OCI-LY7 (cell line): ENCODE measurements at regions not wholly inside any gene's neighbourhood (a gene's known extent, or its start where the extent isn't known, plus 50 kb on each side); places are given as distances from the start of the nearest gene placed in this dataset.

Experiments
- BruUV-seq: library from RNA; stranded (reverse); fragments of 400-500 nt; replicated peaks from 2 replicates; lab custom pipeline; 2021; lab: Mats Ljungman, UMichigan
- CTCF ChIA-PET: fragments of 300-600 bp; sonication (Branson Sonifier 250); formaldehyde crosslinking; loops from one replicate; lab custom pipeline; 2022; ENCODE audit warnings: antibody characterized with exemption; ENCODE audit not compliant: unreplicated experiment; lab: Charles Lee
- POLR2A ChIA-PET: fragments of 300-600 bp; sonication (Branson Sonifier 250); formaldehyde crosslinking; loops from one replicate; lab custom pipeline; 2022; ENCODE audit warnings: antibody characterized with exemption; lab: Charles Lee
- DNase-seq: peaks from one replicate; pipeline ENCODE4 v3.0.0-alpha.2; 2015; ENCODE audit warnings: low spot score
- H2AFZ ChIP-seq: fragments of 200-600 bp; sonication (generic), shearing (Covaris generic); 2 replicates; pipeline ENCODE4 v1.6.1; 2014; ENCODE audit warnings: mild to moderate bottlenecking, antibody characterized with exemption, low read length, moderate library complexity
- H3K27ac ChIP-seq: fragments of 200-600 bp; sonication (generic); 2 replicates; pipeline ENCODE4 v1.5.1; 2014; ENCODE audit warnings: mixed run types, low read depth, mild to moderate bottlenecking, moderate library complexity, low read length, inconsistent platforms; ENCODE audit not compliant: poor library complexity, severe bottlenecking
- H3K36me3 ChIP-seq: fragments of 200-600 bp; sonication (generic); 2 replicates; pipeline ENCODE4 v1.6.1; 2014; ENCODE audit warnings: mild to moderate bottlenecking, antibody characterized with exemption, low read length, moderate library complexity, mixed read lengths; ENCODE audit not compliant: insufficient read depth
- H3K4me1 ChIP-seq: fragments of 200-600 bp; sonication (generic); 2 replicates; pipeline ENCODE4 v1.5.1; 2014; ENCODE audit warnings: mild to moderate bottlenecking, low read length; ENCODE audit not compliant: insufficient read depth, poor library complexity, severe bottlenecking
- H3K4me2 ChIP-seq: fragments of 200-600 bp; sonication (generic); 2 replicates; pipeline ENCODE4 v1.6.1; 2014; ENCODE audit warnings: mild to moderate bottlenecking, low read length
- H3K4me3 ChIP-seq: fragments of 200-600 bp; sonication (generic); 2 replicates; pipeline ENCODE4 v1.5.1; 2014; ENCODE audit warnings: mild to moderate bottlenecking, low read depth, low read length; ENCODE audit not compliant: poor library complexity, severe bottlenecking
- H3K79me2 ChIP-seq: fragments of 200-600 bp; sonication (generic); 2 replicates; pipeline ENCODE4 v1.6.1; 2016; ENCODE audit warnings: low read depth, mild to moderate bottlenecking, low read length, moderate library complexity, mixed read lengths; ENCODE audit not compliant: insufficient read depth
- H3K9me2 ChIP-seq: fragments of 200-600 bp; sonication (generic); 2 replicates; pipeline ENCODE4 v1.6.1; 2016; ENCODE audit warnings: mild to moderate bottlenecking, low read length, mixed read lengths; ENCODE audit not compliant: insufficient read depth
- H3K9me3 ChIP-seq: fragments of 200-600 bp; sonication (generic); 2 replicates; pipeline ENCODE4 v1.6.1; 2014; ENCODE audit warnings: mild to moderate bottlenecking, mixed run types, low read length, mixed read lengths
- H4K20me1 ChIP-seq: fragments of 200-600 bp; sonication (generic); 2 replicates; pipeline ENCODE4 v1.6.1; 2014; ENCODE audit warnings: mild to moderate bottlenecking, antibody characterized with exemption, low read length, moderate library complexity, mixed read lengths; ENCODE audit not compliant: insufficient read depth
- EZH2phosphoT487 ChIP-seq: fragments of 200-600 bp; sonication (generic); IDR thresholded peaks from 2 replicates; pipeline ENCODE4 v1.6.1; 2018; ENCODE audit warnings: low read depth, borderline replicate concordance, mild to moderate bottlenecking, mixed run types, antibody characterized with exemption, low read length, moderate library complexity, mixed read lengths
- intact Hi-C: fragments of 100-400 bp; cut with micrococcal nuclease; formaldehyde crosslinking; loops from one replicate; pipeline ENCODE4 v1.10.0; 2022; ENCODE audit not compliant: unreplicated experiment
- TF ChIP-seq, protein P1 (sequence below): fragments of 200-600 bp; sonication (generic); conservative IDR thresholded peaks from 2 replicates; pipeline ENCODE4 v1.5.1; 2014; ENCODE audit warnings: mild to moderate bottlenecking, antibody characterized with exemption, low read length, moderate library complexity, mixed read lengths

DNA sequence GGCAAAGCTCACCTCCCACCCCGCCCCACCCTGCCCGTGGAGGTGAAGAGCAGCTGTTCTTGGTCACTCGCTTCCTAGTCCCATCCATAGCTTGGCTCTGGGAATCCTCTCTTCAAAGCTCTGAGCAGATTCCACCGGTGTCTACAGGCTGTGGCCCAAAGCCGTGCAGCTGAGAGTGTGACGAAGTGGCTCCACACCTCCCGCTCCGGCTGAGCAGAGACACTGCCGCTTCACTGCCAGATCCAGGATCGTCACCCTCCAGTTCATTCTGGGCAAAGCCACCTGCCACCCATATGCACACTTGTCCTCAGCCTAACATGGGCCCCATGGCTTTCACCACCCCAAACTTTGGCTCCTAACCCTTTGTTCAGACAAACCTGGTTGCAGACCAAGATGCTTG is 532.9 kb upstream of the B3GAT1 start:
- Histone ChIP-seq H3K4me1 (no peaks in the 10 kb centered on the region), H3K9me3 (no peaks in the 10 kb centered on the region), H4K20me1 (no peaks in the 10 kb centered on the region), H3K9me2 (no peaks in the 10 kb centered on the region), H3K27ac (no peak overlapping the region), H3K79me2 (no peaks in the 10 kb centered on the region), H3K4me2 (no peak overlapping the region), H3K36me3 (no peaks in the 10 kb centered on the region), H3K4me3 (no peak overlapping the region), H2AFZ (no peak overlapping the region)
- DNase-seq: no peak
- no TSS peak for BruUV-seq
- intact Hi-C loops: no loop called here
- CTCF ChIA-PET: no interaction called here
- POLR2A ChIA-PET: no interaction called here
- TF ChIP-seq EZH2phosphoT487: no peak
- TF ChIP-seq, protein P1, sequence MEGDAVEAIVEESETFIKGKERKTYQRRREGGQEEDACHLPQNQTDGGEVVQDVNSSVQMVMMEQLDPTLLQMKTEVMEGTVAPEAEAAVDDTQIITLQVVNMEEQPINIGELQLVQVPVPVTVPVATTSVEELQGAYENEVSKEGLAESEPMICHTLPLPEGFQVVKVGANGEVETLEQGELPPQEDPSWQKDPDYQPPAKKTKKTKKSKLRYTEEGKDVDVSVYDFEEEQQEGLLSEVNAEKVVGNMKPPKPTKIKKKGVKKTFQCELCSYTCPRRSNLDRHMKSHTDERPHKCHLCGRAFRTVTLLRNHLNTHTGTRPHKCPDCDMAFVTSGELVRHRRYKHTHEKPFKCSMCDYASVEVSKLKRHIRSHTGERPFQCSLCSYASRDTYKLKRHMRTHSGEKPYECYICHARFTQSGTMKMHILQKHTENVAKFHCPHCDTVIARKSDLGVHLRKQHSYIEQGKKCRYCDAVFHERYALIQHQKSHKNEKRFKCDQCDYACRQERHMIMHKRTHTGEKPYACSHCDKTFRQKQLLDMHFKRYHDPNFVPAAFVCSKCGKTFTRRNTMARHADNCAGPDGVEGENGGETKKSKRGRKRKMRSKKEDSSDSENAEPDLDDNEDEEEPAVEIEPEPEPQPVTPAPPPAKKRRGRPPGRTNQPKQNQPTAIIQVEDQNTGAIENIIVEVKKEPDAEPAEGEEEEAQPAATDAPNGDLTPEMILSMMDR: no peak

DNA sequence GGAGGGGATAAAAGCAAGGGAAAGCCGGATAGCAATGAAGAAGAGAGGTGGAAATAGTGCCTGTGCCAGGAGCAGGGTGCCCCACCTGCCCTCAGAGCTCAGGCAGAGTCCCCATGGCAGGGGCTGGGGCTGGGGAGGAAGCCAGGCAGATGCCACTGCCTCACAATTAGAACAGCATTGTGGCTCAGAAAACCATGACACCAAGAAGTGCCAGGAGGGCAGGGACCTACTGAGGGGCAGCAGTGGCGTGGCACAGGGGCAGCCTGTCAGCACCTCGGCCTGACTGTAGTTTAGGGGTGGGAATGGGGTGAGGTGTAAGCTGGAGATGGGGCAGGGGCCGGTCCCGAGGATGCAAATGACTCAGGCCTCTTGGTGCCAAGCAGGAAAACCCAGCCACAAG is 532.1 kb upstream of the B3GAT1 start:
- no peaks in the 10 kb centered on the region for H3K79me2 ChIP-seq
- no peak for DNase-seq
- H3K9me2 ChIP-seq: no peaks in the 10 kb centered on the region
- no peak overlapping the region for H3K4me3 ChIP-seq
- H3K4me1 ChIP-seq: no peaks in the 10 kb centered on the region
- H2AFZ ChIP-seq: no peak overlapping the region
- ChIA-PET CTCF (no interaction called here), POLR2A (no interaction called here)
- BruUV-seq: no TSS peak
- no peak for TF ChIP-seq EZH2phosphoT487
- TF ChIP-seq, protein P1: no peak
- intact Hi-C loops: no loop called here
- no peak overlapping the region for H3K4me2 ChIP-seq
- H3K9me3 ChIP-seq: no peaks in the 10 kb centered on the region
- H4K20me1 ChIP-seq: no peaks in the 10 kb centered on the region
- H3K27ac ChIP-seq: no peak overlapping the region
- H3K36me3 ChIP-seq: no peaks in the 10 kb centered on the region

DNA sequence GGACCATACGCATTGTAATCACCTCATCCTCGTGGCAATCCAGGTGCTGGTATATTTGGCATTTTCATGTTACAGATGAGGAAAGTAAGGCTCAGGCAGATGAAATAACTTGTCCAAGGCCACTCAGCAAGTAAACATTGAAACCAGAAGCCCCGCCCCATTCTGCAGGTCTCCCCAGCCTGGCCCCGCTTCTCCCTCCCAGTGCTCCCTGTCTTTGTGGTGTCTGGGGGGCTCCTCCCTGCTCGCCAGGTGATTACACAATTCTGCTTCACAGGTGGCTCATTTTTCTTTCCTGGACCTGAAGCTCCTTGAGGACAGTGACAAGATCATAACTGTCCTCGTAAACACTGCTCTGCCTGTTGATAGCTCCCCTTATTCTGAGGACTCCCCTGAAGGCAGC is 531.5 kb upstream of the B3GAT1 start:
- Histone ChIP-seq H3K9me2 (no peaks in the 10 kb centered on the region), H3K79me2 (no peaks in the 10 kb centered on the region), H3K36me3 (no peaks in the 10 kb centered on the region), H3K4me2 (no peak overlapping the region), H4K20me1 (no peaks in the 10 kb centered on the region), H2AFZ (no peak overlapping the region), H3K4me1 (no peaks in the 10 kb centered on the region), H3K27ac (no peak overlapping the region), H3K9me3 (no peaks in the 10 kb centered on the region), H3K4me3 (no peak overlapping the region)
- ChIA-PET CTCF (no interaction called here), POLR2A (no interaction called here)
- DNase-seq: no peak
- BruUV-seq: no TSS peak
- TF ChIP-seq, protein P1: no peak
- no peak for TF ChIP-seq EZH2phosphoT487
- intact Hi-C loops: no loop called here
